Peyer's patch (tissue), 4 donors: ENCODE measurements at regions not wholly inside any gene's neighbourhood (a gene's known extent, or its start where the extent isn't known, plus 50 kb on each side); places are given as distances from the start of the nearest gene placed in this dataset.

Source experiments
- DNase-seq, 3 donors: peaks; one replicate each; pipeline ENCODE4 v3.0.0-alpha.2; 2017 to 2019
- H3K27ac ChIP-seq, 4 donors: fragments of 200-600 bp; sonication (generic); one replicate each; pipeline ENCODE4 v1.5.1; 2016 to 2019
- H3K27me3 ChIP-seq, 2 donors: fragments of 200-600 bp; sonication (generic); one replicate each; pipeline ENCODE4 v1.5.1; 2019
- H3K36me3 ChIP-seq, 3 donors: fragments of 200-600 bp; sonication (generic); one replicate each; pipeline ENCODE4 v1.5.1; 2016 to 2019
- H3K4me1 ChIP-seq, 4 donors: fragments of 200-600 bp; sonication (generic); one replicate each; pipeline ENCODE4 v1.5.1; 2016 to 2019
- H3K4me3 ChIP-seq, 4 donors: fragments of 200-600 bp; sonication (generic); 1 replicate in 3 of 4; 2 replicates in 1 of 4; pipeline ENCODE4 v1.5.1; 2016 to 2019; ENCODE audit warnings: mild to moderate bottlenecking in 1 of 4
- H3K9me3 ChIP-seq, 4 donors: fragments of 200-600 bp; sonication (generic); one replicate each; pipeline ENCODE4 v1.5.1; 2016 to 2019; ENCODE audit warnings: mild to moderate bottlenecking in 1 of 4
- POLR2A ChIP-seq, 2 donors: fragments of 450-650 bp; IDR thresholded peaks; one replicate each; pipeline ENCODE4 v1.5.1; 2017; ENCODE audit warnings: antibody characterized with exemption in 2 of 2, mild to moderate bottlenecking in 2 of 2, moderate library complexity in 2 of 2
- TF ChIP-seq, protein P1 (sequence below), 6 experiments: fragments of 450-650 bp in 4 of 6; fragments of 200-600 bp in 2 of 6; sonication (generic) in 1 of 6; IDR thresholded peaks; one replicate each; pipeline ENCODE4 v1.5.1; 2017 to 2019; ENCODE audit warnings: antibody characterized with exemption in 6 of 6, mild to moderate bottlenecking in 3 of 6, moderate library complexity in 1 of 6

DNA sequence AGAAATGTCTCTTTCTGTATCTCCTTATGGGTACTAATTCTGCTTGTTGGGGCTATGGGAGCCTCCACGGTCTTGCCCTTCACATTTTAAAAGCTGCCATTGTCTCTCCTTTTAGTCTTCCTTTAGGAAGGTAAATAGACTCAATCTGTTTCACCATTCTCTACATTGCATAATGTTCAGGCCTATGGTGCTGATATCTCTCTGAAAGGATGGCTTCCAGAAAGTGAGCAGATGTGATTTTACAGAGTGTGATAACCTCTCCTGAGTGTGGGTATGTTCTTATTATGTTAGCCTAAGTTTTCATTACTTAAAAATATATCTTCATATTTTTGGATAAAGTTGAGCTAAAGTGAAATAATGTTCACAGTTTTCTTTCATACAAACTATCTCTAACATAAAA lies 254.0 kb upstream of the PITX2 start:
- Histone ChIP-seq H3K36me3 (no peaks in the 10 kb centered on the region), H3K27ac (no peak overlapping the region), H3K9me3 (no peaks in the 10 kb centered on the region), H3K27me3 (no peaks in the 10 kb centered on the region), H3K4me3 (no peak overlapping the region), H3K4me1 (no peaks in the 10 kb centered on the region)
- no peak for DNase-seq
- TF ChIP-seq, protein P1, sequence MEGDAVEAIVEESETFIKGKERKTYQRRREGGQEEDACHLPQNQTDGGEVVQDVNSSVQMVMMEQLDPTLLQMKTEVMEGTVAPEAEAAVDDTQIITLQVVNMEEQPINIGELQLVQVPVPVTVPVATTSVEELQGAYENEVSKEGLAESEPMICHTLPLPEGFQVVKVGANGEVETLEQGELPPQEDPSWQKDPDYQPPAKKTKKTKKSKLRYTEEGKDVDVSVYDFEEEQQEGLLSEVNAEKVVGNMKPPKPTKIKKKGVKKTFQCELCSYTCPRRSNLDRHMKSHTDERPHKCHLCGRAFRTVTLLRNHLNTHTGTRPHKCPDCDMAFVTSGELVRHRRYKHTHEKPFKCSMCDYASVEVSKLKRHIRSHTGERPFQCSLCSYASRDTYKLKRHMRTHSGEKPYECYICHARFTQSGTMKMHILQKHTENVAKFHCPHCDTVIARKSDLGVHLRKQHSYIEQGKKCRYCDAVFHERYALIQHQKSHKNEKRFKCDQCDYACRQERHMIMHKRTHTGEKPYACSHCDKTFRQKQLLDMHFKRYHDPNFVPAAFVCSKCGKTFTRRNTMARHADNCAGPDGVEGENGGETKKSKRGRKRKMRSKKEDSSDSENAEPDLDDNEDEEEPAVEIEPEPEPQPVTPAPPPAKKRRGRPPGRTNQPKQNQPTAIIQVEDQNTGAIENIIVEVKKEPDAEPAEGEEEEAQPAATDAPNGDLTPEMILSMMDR (IDR thresholded peaks at IDR 0.05) = no peak
- TF ChIP-seq POLR2A (IDR thresholded peaks at IDR 0.05) = no peak

DNA sequence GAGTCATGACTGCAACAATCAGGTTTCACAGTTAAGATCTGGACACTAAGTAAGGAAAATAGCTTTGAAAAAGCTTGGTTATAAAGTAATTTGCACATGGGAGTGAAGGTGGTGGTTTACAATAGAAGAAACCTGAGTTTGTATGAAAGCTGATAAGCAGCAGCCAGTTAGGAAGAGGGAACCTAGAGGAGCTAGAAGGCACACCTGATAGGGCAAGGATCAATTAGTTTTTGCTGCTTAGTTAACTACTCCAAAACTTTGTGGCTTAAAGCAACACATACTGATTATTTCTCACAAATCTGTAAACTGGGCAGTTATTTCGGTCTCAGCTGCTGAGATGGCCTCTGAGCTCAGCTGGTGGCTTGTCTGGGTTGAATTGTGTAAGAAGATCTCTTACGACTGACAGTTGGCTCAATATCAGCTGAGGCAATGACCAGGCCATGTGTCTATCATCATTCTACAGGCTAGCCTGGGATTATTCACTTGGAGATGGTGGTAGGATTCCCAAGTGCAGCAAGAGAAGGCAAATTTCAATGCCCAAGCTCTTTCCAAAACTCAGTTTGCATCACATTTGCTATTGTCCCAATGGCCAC lies 255.0 kb upstream of the PITX2 start:
- H3K27ac ChIP-seq = no peak overlapping the region
- DNase-seq = no peak
- H3K4me3 ChIP-seq = no peak overlapping the region
- no peaks in the 10 kb centered on the region for H3K4me1 ChIP-seq
- H3K36me3 ChIP-seq = no peaks in the 10 kb centered on the region
- no peaks in the 10 kb centered on the region for H3K27me3 ChIP-seq
- TF ChIP-seq, protein P1 (IDR thresholded peaks at IDR 0.05) = no peak
- TF ChIP-seq POLR2A (IDR thresholded peaks at IDR 0.05) = no peak
- H3K9me3 ChIP-seq = no peaks in the 10 kb centered on the region

GRCh38 chr4:110878413-110878812 lies 255.5 kb upstream of the PITX2 start:
- Histone ChIP-seq H3K9me3 (no peaks in the 10 kb centered on the region), H3K4me1 (no peaks in the 10 kb centered on the region), H3K27ac (no peak overlapping the region), H3K4me3 (no peak overlapping the region), H3K36me3 (no peaks in the 10 kb centered on the region), H3K27me3 (no peaks in the 10 kb centered on the region)
- TF ChIP-seq, protein P1 (IDR thresholded peaks at IDR 0.05) = no peak
- DNase-seq = no peak

GRCh38 chr4:110878956-110879355 lies 256.1 kb upstream of the PITX2 start:
- Histone ChIP-seq H3K4me3 (no peak overlapping the region), H3K27me3 (no peaks in the 10 kb centered on the region), H3K27ac (no peak overlapping the region), H3K36me3 (no peaks in the 10 kb centered on the region), H3K9me3 (no peaks in the 10 kb centered on the region), H3K4me1 (no peaks in the 10 kb centered on the region)
- no peak for DNase-seq
- TF ChIP-seq POLR2A (IDR thresholded peaks at IDR 0.05) = no peak
- TF ChIP-seq, protein P1 (IDR thresholded peaks at IDR 0.05) = no peak

DNA sequence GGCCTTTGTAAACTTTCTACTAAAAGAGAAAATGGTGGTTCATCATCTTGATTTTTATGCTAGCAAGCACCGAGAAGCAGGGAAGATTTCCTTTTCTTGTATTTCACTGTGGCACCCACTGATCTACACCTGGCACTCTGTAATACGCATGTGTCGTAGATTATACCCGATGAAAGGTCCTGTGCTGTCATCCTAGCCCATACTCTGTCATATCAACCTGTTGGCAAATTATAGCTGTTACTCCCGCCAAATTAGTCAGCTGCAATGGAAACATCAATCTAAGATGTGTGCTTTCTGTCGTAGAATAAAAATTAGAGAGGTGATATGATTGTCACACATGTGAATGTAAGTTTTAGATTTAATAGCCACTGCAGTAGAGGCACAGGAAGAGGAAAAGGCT lies 263.4 kb upstream of the PITX2 start:
- Histone ChIP-seq H3K4me1 (no peaks in the 10 kb centered on the region), H3K4me3 (no peak overlapping the region), H3K9me3 (no peaks in the 10 kb centered on the region), H3K27me3 (no peaks in the 10 kb centered on the region), H3K36me3 (no peaks in the 10 kb centered on the region), H3K27ac (no peak overlapping the region)
- DNase-seq = no peak
- TF ChIP-seq POLR2A (IDR thresholded peaks at IDR 0.05) = no peak
- TF ChIP-seq, protein P1 (IDR thresholded peaks at IDR 0.05) = no peak

DNA sequence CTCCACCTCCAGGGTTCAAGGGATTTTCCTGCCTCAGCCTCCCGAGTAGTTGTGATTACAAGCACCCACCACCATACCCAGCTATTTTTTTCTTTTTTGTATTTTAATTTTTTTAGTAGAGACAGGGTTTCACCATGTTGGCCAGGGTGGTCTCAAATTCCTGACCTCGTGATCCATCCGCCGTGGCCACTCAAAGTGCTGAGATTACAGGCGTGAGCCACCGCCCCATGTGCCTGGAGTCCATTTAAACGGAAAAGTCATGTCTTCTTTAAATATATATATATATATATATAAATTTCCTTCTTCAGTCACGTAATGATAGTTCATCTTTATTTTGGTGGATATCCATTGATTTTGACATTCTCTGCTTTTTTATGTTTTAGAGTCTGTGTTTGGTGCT lies 264.0 kb upstream of the PITX2 start:
- TF ChIP-seq, protein P1 (IDR thresholded peaks at IDR 0.05) = no peak
- TF ChIP-seq POLR2A (IDR thresholded peaks at IDR 0.05) = no peak
- no peak for DNase-seq

More for the DNA sequence above, 264.0 kb upstream of the PITX2 start:
- H3K36me3 ChIP-seq = no peaks in the 10 kb centered on the region
- no peaks in the 10 kb centered on the region for H3K4me1 ChIP-seq
- H3K4me3 ChIP-seq = no peak overlapping the region
- no peaks in the 10 kb centered on the region for H3K9me3 ChIP-seq
- no peaks in the 10 kb centered on the region for H3K27me3 ChIP-seq
- no peak overlapping the region for H3K27ac ChIP-seq
